Cardiac septum (tissue), 1 donor: ENCODE measurements at regions not wholly inside any gene's neighbourhood (a gene's known extent, or its start where the extent isn't known, plus 50 kb on each side); places are given as distances from the start of the nearest gene placed in this dataset.

ENCODE experiments used
- DNase-seq: peaks from one replicate; pipeline ENCODE4 v3.0.0-alpha.2; 2020; ENCODE audit warnings: low spot score
- intact Hi-C: fragments of 100-400 bp; cut with DNase I; formaldehyde crosslinking; loops from one replicate; pipeline ENCODE4 v1.14.0; 2022
- donor health status: DM: no; HTN: no; CAD: no.

DNA sequence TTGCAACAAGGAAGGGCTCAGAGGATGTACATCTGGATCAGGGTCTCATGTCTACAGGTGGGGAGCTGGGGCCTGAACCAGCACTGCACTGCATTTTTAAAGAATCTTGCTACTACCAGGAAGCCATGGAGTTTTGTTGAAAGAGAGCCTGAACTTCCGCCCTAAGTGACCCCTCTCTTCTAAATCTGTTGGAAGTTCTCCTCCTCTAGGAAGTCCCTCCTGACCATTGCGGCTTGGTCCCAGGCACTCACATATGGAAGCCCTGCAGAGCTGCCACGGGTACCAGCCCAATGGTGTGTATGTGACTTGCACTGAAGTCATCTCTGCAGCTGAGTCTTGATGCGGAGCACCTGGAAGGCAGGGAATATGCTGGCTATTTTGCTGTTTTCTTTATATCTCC lies 192.0 kb upstream of the GALNT2 start:
- intact Hi-C loops = no loop called here
- no peak for DNase-seq

DNA sequence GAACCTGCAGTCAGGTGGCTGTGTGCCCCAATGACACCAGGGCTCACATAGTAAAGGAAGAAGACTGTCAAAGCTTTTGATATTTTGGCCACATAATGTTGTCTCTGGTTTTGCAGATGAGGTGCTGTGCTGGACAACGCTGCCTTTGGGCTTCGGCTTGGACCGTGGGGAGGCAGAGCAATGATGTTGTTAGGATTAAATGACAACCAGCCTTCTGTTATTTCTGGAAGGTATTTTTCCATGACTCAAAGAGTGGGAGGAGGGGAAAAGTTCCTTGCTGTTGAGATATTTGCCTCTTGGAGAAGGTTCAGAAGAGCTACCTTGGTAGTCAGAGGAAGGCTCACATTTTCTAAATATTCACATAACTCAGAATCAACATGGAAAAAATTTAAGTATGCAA lies 187.3 kb upstream of the GALNT2 start:
- intact Hi-C loops = no loop called here
- peak; percentile 29 for DNase-seq

DNA sequence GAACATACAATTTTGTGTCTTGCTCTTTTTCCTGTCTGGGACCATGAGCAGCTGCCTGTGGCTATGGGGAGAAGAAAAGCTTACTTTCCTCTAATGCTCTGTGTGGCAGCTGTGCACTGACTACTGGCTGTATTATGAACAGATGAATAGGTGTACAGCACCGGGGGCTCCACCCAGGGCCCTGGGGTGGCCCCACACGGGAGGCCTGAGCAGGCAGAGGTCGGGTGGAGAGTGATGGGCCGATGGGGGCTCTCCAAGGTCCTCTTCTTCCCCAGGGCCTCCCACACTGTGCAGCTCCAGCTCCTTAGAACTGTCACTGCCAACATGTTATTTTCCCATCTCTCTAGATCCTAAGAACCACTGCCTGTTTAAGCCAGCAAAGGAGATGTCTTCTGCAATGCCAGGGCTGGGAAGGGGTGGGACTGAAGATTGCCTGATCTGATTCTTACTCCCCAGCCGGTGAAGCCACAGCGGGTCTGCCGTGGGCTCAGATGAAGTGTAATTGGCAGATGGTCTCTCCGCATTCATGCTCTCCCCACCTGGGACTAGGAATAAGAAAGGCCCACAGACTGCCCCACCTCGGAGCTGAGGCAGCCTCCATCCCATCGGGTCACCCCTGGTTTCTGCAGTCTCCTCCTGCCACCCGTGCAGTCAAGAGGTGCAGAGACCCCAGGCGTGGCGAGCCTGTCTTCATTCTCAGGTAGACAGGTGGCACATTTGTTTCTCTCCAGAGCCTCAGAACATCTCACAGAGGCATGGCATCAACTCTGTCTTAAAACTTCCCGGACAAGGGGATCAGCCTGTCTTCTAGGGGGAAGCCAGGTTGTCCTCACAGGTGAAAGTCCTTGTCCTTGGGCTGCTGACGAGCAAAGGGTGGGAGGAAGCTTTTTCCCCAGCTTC lies 186.5 kb upstream of the GALNT2 start:
- intact Hi-C loops = no loop called here
- DNase-seq = peak; percentile 29

DNA sequence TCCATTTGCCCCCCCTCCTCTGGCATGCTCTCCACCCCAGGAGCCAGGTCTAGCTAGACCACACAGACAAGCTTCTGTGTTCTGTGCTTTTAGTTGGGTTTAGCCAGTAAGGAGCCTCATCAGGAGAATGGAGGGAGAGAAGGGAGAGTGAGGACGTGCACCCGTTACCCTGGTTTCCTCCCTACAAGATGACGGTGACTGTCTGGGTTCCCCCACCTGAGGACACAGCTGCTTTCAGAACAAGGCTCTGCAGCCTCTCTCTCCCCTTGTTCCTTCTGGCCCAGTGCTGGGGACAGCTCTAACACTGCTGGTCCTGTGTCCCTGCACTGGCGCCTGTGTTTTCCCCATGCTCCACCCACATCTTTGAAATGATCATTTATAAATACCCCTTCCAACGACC lies 184.4 kb upstream of the GALNT2 start:
- DNase-seq = no peak
- intact Hi-C loops = no loop called here

DNA sequence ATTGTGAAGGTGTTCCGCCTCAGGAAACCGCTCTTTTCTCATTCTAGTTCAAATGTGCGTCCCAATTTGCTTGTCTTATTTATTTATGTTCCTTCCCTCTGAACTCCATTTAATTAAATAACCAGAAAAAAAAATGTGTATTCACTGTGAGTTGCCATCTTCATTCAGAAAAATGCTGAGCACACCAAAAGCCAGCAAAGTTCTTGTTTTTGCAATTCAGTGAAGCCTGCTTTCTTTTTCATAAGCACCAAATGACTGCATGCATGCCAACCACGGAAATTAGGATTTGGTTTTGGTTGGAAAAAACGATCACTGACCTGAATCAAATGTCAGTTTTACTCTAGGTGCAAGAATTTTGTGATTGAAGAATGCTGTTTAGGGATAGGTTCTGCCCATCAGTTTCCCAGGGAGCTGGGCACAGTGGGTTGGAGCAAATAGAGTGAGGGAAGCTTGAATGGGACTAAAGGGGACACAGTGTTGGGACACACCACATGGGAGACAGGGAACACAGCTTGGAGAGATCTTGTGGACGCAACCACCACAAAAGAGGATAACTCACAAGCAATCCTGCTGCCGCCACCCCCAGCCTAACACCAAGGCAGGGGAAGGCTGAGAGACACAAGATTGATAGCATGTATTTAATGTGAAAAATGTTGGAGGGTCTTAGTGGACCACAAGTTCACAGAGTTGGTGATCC lies 183.4 kb upstream of the GALNT2 start:
- intact Hi-C loops = no loop called here
- DNase-seq = no peak

DNA sequence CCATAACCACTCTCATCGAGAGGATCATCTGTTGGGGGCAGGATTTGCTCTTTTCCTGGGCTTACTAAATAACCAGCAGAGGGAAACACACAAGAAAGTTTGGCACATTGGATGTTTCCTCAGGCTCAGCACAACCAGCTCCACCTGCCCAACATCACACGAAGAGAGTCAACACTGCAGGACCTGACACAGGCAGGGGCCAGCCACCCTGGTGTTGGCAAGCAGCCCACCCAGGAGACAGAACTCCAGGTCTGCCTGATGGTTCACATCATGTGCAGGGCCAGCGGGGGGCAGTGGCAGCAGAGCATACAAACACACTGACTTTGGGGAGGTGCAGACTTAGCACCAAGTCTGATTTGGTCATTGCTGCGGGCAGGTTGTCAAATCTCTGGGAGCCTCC lies 182.3 kb upstream of the GALNT2 start:
- intact Hi-C loops = no loop called here
- DNase-seq = no peak

DNA sequence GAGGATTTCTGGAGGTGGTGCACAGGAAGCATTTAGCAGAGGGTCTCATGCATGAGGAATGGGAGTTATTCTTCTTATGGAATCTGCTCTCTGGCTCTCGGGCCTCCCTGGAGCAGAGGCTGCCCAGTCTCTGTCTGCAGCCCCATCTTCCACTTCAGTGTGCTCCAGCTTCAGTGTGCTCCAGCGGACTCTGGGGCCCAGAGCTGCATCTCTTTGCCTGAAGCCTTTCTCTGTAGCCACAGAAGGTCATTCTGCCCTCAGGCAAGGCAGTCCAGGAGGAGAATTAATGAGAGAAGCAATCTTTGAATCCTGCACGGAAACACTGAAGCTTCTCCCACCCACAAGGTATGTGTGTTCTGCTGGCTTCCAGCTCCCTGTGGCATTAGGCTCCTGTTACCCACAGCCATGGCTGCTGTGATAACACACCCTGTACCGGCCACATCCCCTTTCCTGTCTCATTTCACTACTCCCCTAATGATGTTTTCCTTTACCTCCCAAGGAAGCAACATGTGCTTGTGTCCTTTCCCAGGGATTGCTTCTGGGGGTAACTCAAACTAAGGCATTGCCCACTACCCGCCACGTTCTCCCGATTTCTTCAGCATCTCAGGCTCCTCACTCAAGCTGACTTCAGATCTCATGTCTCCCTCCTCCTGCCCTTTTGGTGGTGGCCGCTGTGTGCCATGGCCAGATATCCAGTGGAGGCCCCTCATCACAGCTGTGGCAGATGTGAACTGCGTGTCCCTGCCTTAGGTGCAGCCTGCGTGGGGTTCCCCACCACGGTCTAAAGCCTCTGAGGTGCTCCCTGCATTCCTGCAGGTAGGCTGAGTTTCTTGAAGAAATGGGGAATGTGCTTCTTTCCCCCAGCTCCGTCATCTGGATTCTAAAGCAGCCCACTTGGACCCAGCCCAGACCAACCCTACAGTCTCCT lies 181.2 kb upstream of the GALNT2 start:
- no peak for DNase-seq

DNA sequence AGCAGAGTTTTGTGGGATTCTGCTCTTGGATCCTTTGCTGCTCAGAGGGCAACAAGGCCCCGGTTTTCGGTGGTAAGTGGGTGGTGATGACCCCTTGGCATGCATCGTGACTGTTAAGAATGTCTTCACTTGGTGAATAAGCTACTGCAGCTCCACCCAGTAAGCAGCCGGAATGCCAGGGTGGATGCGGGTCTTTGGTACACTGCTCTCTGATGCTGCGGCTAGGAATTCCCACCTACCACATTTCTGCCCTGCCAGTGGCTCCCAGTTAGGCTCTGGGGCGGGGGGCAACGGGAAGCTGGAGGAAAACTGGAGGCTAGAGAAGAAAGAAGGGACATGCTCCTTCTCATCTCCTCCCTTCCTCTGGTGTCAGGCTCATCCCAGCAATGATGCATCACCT lies 180.4 kb upstream of the GALNT2 start:
- DNase-seq = no peak
- intact Hi-C loops = no loop called here

More for the DNA sequence above, 181.2 kb upstream of the GALNT2 start:
- intact Hi-C loops = no loop called here

DNA sequence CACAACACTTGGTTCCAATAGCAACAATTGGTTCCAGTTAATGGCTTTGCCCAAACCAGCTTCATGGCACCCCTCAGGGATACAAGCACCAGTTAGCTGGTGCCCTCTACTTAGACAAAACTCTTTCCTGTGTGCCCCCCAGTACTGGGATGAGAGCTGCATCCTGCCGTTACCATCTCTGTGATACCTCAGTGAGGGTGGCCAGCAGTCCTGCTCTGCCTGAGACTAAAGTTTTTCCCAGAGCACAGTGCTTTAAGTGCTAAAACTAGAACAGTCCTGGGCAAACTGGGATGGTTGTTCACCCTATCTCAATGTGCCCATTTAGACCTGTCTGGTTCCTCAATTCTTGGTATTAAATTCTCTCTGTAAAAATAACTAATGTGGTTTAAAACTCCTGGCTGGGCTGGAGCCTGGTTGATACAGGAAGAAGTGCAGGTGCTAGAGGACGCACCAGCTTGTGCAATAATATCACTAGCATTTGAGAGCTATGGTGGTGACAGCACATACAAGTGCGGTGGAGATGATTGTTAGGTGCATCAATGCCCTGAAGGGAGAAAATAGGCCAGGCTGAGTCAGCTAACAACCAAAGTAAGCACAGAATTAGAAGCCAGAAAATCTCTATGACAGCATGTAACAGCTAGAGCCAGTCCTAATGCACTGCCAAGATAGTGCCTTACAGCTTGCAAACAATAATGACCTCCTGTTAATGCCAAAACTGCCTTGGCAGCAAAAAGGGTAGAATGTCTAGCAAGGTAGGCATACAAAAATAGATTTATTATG lies 179.8 kb upstream of the GALNT2 start:
- no peak for DNase-seq
- intact Hi-C loops = no loop called here

DNA sequence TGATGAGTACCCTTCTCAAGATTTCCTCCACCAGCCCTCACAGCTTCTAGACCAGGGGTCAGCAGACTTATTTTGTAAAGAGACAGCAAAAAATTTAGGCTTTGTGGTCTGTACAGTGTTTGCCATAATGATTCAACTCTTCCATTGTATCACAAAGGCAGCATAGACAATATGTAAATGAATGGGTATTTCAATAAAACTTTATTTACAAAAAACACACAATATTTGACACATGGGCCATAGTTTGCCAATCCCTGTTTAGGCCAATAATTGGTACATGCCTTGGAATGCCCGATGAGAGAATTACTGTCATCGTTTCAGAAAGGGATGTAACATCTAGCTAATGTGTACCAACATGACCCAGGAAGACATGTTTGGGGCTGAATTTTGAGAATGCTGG lies 178.9 kb upstream of the GALNT2 start:
- intact Hi-C loops = no loop called here
- no peak for DNase-seq

DNA sequence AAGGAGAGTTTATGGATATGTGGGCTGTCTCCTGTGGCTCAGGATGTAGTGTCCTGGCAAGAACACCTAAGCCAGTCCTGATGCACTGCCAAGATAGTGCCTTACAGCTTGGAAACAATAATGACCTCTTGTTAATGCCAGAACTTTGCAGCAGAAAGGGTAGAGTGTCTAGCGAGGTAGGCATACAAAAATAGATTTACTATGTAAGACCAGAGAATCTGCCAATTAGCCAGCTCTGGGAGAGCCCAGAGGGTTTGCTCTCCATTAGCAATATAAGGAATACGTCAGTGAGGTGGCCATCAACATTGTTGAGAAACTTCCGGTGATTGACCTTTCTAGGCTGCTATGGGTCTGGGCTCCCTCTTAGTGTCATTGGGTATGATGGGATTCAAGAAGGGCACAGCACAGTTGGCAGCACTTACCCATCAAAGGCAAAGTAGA lies 178.5 kb upstream of the GALNT2 start:
- intact Hi-C loops = no loop called here
- no peak for DNase-seq

DNA sequence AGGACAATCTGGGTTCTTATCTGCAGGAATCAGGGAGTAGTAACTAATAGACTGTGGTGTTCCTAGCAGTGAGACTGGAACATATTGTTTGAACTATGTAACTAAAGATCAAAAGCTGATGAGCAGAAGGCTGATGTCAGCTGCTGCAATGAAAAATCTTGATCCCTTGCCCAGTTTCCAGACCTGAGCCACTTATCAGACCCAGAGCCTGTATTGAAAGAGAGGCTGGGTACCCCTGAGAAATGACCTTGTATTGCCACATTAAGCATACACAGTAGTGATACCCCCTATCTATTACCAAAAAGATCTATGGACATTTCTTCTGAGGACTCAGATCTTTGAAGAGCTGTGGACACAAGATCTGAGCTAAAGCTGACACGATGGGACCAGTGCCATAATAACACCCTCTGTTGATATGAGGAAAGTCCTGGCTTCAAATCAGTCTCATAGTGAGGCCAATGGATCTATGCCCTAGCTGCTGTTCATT lies 178.0 kb upstream of the GALNT2 start:
- no peak for DNase-seq
- intact Hi-C loops = no loop called here

DNA sequence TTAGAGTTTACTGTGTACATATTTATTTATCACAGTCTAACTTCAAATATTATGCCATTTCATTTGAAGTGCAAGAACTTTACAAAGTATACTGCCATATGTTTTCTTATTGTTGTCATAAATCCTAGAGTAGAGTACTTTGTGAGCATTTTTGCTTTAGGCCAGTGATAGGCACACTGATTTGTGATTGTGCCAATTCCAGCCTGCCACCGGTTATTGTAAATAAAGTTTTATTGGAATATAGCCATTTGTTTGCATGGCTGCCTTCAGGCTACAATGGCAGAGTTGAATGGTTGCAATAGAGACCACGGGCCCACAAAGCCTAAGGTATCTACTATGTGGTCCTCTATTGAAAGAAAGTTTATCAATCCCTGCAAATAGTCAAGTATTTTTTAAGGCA lies 175.8 kb upstream of the GALNT2 start:
- no peak for DNase-seq
- intact Hi-C loops = no loop called here

DNA sequence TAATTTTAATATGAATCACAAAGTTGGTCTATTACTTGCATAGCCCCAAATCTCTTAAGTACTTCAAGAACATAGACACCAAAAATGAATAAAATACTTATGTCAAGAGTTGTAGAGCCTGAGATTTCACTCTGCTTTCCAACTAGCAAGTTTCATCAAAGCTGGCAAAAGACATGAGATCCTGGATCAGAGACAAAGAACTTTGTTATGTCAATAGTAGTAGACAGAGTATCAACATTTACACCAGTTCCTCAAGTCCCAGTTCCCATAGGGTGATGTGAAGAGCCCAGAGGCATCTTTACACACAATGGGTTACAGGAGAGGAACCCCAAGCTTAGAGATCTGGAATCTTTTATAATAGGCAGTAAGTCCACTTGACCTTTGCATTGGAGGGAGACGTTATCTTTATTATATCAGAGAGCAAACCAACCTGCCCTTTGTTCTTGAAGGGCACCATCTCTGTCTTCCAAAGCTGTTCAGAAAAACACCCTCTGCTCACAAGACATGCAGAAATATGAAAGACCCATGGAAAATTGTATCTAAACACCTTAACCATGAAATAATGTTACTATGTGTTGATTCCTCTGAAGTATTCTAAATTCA lies 174.4 kb upstream of the GALNT2 start:
- intact Hi-C loops = no loop called here
- DNase-seq = no peak

DNA sequence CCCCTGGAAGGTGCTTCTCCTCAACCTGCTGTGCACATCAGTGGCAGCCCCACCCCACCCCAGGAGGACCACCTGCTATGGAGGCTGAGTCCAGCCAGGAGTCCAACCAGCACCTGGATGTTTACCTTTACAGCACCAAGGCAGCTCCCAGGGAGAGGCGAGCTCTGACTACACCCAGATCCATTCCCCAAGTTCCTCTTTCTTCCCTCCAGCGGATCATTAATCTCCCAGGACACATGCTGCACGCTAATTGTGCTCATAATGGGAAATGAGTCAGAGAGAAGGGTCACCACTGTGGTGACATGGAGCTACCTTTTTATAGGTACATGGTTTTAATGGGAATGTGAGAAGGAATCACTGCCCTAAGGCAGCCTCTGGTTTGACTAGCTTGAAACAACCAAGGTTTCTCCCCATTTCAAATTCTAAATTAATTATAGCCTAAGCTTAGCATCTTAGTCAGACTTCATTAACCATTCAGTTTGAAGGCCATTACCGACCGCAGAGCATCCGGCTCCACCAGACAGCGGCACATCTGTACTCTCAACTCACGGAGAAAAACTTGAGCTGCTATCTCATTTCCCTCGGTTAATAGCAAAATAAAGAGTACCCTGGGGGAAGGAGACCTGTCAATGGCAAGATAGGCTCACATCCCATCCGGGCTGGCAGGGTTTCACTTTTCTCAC lies 173.1 kb upstream of the GALNT2 start:
- intact Hi-C loops = no loop called here
- DNase-seq = no peak

DNA sequence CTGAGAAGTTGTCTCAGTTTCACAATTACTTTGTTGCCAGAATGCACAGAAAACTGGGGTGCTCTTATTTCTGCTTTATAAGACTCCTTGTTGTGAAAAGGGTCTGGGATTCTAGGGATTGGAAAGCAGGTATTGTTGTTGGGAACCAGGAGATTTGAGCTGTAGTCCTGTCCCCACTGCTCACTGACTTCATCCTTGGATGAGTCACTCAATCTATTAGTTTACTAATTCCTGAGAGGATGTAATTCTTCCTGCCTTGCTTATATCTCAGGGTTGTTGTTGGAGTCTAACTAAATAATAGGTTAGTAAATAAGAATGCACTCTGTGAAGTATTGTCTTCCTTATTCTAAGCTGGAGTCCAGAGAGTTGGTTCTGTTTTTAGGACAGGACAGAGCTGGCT lies 172.5 kb upstream of the GALNT2 start:
- intact Hi-C loops = no loop called here
- DNase-seq = no peak

DNA sequence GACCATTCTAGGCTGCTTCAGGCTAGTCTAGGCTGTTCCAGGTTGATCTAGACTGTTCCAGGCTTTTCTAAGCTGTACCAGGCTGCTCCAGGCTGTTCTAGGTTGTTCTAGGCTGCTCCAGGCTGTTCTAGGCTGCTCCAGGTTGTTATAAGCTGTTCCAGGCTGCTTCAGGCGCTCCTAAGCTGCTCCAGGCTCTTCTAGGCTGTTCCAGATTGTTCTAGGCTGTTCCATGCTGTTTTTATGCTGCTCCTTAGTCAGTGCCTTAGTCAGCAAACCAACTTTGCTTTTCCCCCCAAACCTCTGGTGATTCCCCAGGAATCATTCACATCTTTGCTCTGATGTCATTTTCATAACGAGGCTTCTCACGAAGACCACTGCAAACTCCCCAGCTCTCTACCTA lies 171.4 kb upstream of the GALNT2 start:
- intact Hi-C loops = no loop called here
- DNase-seq = no peak

DNA sequence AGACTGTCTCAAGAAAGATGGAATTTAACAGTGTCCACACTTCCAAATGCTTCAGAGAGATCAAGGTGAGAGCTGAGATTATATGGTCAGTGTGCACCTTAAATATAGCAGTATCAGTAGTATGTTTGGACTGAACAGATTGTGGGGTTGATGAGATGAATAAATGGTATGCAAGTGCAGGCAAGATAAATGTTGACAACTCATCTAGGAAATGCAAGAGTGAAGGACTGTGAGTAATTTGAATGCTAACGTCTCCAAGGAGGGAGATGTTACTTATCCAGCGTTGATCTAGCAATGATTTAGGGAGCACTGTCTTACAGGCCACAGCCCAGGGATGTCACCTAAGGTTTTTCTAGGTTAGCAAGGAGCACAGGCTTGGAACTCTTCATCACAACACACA lies 170.7 kb upstream of the GALNT2 start:
- intact Hi-C loops = no loop called here
- no peak for DNase-seq
